GM12878 (cell line): ENCODE measurements at regions not wholly inside any gene's neighbourhood (a gene's known extent, or its start where the extent isn't known, plus 50 kb on each side); places are given as distances from the start of the nearest gene placed in this dataset.

ENCODE experiments used
- ATAC-seq: fragments of 200-7000 bp; cut with Tn5 transposase; 3 replicates; pipeline ENCODE4 v1.9.1; 2020; ENCODE audit warnings: mild to moderate bottlenecking, moderate library complexity
- BruUV-seq: library from RNA; stranded (reverse); fragments of 400-500 nt; replicated peaks from 2 replicates; lab custom pipeline; 2021; lab: Mats Ljungman, UMichigan
- CTCF ChIA-PET: fragments of 300-600 bp; sonication (Branson Sonifier 250); formaldehyde crosslinking; extraction: SDS; loops from one replicate; lab custom pipeline; 2021; ENCODE audit warnings: inconsistent platforms; lab: Yijun Ruan, JAX
- POLR2A ChIA-PET: fragments of 350-600 bp; formaldehyde crosslinking; extraction: SDS; loops from one replicate; lab custom pipeline; 2021; ENCODE audit warnings: inconsistent platforms; lab: Charles Lee
- RAD21 ChIA-PET: fragments of 300-600 bp; sonication (Branson Sonifier 250); formaldehyde crosslinking; loops from one replicate; lab custom pipeline; 2023; ENCODE audit warnings: antibody characterized with exemption; ENCODE audit not compliant: unreplicated experiment; lab: Charles Lee
- SMC1A ChIA-PET: fragments of 300-600 bp; sonication (Branson Sonifier 250); formaldehyde crosslinking; loops from one replicate; lab custom pipeline; 2023; ENCODE audit not compliant: unreplicated experiment, uncharacterized antibody; lab: Charles Lee
- DNase-seq: peaks from one replicate; pipeline ENCODE4 v3.0.0-alpha.2; 2011; ENCODE audit warnings: low read depth, low spot score
- FAIRE-seq: peaks from 3 replicates; lab custom pipeline; 2011; peaks lifted over from hg19 to GRCh38; lab: Jason Lieb, UNC
- H2AFZ ChIP-seq: 2 replicates; pipeline ENCODE4 v1.6.0; 2011; ENCODE audit warnings: low read depth, low read length, control low read depth; ENCODE audit not compliant: control insufficient read depth
- H3K27ac ChIP-seq: 2 replicates; pipeline ENCODE4 v1.5.1; 2011; ENCODE audit warnings: control low read depth; ENCODE audit not compliant: control insufficient read depth, insufficient read depth
- H3K27me3 ChIP-seq, 2 experiments: replicated peaks in 1 of 2; 2 replicates each; pipeline versions ENCODE4 v1.6.0 to v1.6.1; 2011; ENCODE audit warnings: low read length in 1 of 2; ENCODE audit not compliant: control insufficient read depth in 2 of 2, insufficient read depth in 2 of 2
- H3K36me3 ChIP-seq, 2 experiments: 2 replicates each; pipeline ENCODE4 v1.5.1; 2011; ENCODE audit warnings: low read length in 1 of 2; ENCODE audit not compliant: control insufficient read depth in 2 of 2, insufficient read depth in 2 of 2
- H3K4me1 ChIP-seq: 2 replicates; pipeline ENCODE4 v1.6.1; 2011; ENCODE audit warnings: mild to moderate bottlenecking, low read length, moderate library complexity, mixed read lengths; ENCODE audit not compliant: control insufficient read depth, insufficient read depth
- H3K4me2 ChIP-seq: 2 replicates; pipeline ENCODE4 v1.6.0; 2011; ENCODE audit warnings: control low read depth; ENCODE audit not compliant: control insufficient read depth, insufficient read depth
- H3K4me3 ChIP-seq: fragments of 200-600 bp; sonication (generic); 2 replicates; pipeline ENCODE4 v1.5.1; 2016
- H3K79me2 ChIP-seq: 2 replicates; pipeline ENCODE4 v1.6.0; 2011; ENCODE audit warnings: low read length; ENCODE audit not compliant: control insufficient read depth, insufficient read depth
- H3K9ac ChIP-seq: 2 replicates; pipeline ENCODE4 v1.8.0; 2011; ENCODE audit warnings: low read length, control low read depth, mixed read lengths; ENCODE audit not compliant: control insufficient read depth, insufficient read depth
- H3K9me3 ChIP-seq: replicated peaks from 3 replicates; pipeline ENCODE4 v1.5.1; 2011; ENCODE audit warnings: mild to moderate bottlenecking, low read length; ENCODE audit not compliant: control insufficient read depth, insufficient read depth
- H4K20me1 ChIP-seq: 2 replicates; pipeline ENCODE4 v1.6.0; 2011; ENCODE audit not compliant: control insufficient read depth, insufficient read depth
- BRCA1 ChIP-seq: IDR thresholded peaks from 2 replicates; pipeline ENCODE4 v1.6.1; 2011; ENCODE audit warnings: low read depth, low read length, improper control_type of control experiment
- JUNB ChIP-seq: IDR thresholded peaks from 2 replicates; pipeline ENCODE4 v1.6.1; 2016; ENCODE audit warnings: antibody characterized with exemption, mild to moderate bottlenecking
- MTA3 ChIP-seq: IDR thresholded peaks from 2 replicates; pipeline ENCODE4 v1.6.1; 2012; ENCODE audit warnings: low read length, inconsistent platforms, borderline replicate concordance
- NR2C1 ChIP-seq: fragments of 450-650 bp; IDR thresholded peaks from 2 replicates; pipeline ENCODE4 v1.6.1; 2017; ENCODE audit warnings: antibody characterized with exemption, mild to moderate bottlenecking, moderate library complexity
- POU2F2 ChIP-seq: IDR thresholded peaks from 3 replicates; pipeline ENCODE4 v1.6.1; 2011; ENCODE audit warnings: low read depth, mild to moderate bottlenecking, low read length, borderline replicate concordance
- RUNX3 ChIP-seq: IDR thresholded peaks from 2 replicates; pipeline ENCODE4 v1.6.1; 2012; ENCODE audit warnings: low read length, inconsistent platforms
- ZNF207 ChIP-seq: fragments of 450-650 bp; IDR thresholded peaks from 2 replicates; pipeline ENCODE4 v1.6.1; 2014; ENCODE audit warnings: antibody characterized with exemption, mild to moderate bottlenecking, borderline replicate concordance
- WGBS: methylation state at CpG from one replicate; pipeline ENCODE4 v1.1.6; 2016; ENCODE audit warnings: low lambda C conversion rate; ENCODE audit not compliant: insufficient replicate concordance, insufficient coverage; ENCODE audit errors: missing lambda C conversion rate; 5-methylcytosine and 5-hydroxymethylcytosine counted together
- in situ Hi-C: fragments of 300-500 bp; cut with MboI; formaldehyde crosslinking; loops from 9 replicates; pipeline ENCODE4 v1.14.3; 2018; ENCODE audit warnings: mixed read lengths
- intact Hi-C: fragments of 100-400 bp; cut with micrococcal nuclease; formaldehyde crosslinking; loops from one replicate; pipeline ENCODE4 v1.14.2; 2022; ENCODE audit not compliant: unreplicated experiment
- TF ChIP-seq, protein P1 (sequence below): IDR thresholded peaks from 2 replicates; pipeline ENCODE4 v1.6.1; 2011; ENCODE audit warnings: low read depth, mild to moderate bottlenecking, low read length, moderate library complexity, borderline replicate concordance; ENCODE audit errors: extremely low read depth
- TF ChIP-seq, protein P2 (sequence below): fragments of 450-650 bp; IDR thresholded peaks from 2 replicates; pipeline ENCODE4 v1.6.1; 2016; ENCODE audit warnings: mild to moderate bottlenecking

DNA sequence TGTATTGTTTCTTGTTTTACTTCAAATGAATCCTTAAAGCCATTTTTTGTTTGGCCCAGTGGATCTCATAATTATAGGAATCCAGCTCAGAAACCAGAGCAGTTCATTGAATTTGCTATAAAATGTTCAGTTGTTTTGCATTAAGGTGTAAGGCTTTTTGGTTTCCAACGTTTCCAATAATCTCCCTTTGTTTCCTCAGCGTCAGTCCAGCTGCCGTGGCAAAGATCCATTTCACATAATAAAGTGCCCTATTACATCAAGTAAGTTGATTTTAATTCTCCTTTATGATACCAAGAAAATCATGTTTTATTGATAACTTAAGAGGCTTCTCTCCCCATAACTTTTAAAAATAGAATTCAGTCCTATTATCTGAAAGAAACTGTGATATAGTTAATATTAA, 472.6 kb downstream of the UTRN start (continued):
- TF ChIP-seq, protein P1, sequence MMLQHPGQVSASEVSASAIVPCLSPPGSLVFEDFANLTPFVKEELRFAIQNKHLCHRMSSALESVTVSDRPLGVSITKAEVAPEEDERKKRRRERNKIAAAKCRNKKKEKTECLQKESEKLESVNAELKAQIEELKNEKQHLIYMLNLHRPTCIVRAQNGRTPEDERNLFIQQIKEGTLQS: no peak
- no peak for TF ChIP-seq ZNF207

DNA sequence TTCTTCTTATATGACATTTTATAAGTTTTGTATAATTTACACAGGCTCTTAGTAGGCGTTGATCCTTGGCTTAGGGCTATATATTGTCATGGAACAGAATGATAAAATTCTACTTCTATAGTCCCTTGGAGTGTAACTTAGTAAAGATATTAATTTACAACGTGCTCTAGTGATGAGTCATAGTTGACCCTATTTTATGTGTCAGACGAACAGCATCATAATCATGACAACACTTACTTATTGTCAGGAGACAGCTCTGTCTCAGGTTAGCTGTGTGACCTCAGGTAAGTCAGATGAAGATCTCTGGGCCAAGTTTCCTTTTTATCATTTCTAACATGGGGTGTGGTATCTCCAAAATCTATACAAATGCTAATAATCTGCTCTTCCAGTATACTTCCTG, 473.5 kb downstream of the UTRN start:
- ATAC-seq: peak; percentile 57

More for the DNA sequence above, 473.5 kb downstream of the UTRN start:
- ChIA-PET SMC1A (interaction anchor here (0.6 to 1.3 kb wide), 2 partner anchors 20 to 340 kb away, joined by 3 to 4 read pairs; no protein-coding TSS in a partner anchor), CTCF (interaction anchor here (1.4 to 3.2 kb wide), 2 partner anchors 19 to 20 kb away, joined by 3 to 11 read pairs; no protein-coding TSS in a partner anchor), RAD21 (interaction anchor here (1.4 kb wide), 1 partner anchor 21 kb away, joined by 4 read pairs; no protein-coding TSS in a partner anchor)
- FAIRE-seq (no peak), DNase-seq (no peak)
- no peaks in the 10 kb centered on the region for H3K9me3 ChIP-seq
- intact Hi-C loops (no loop called here), in situ Hi-C loops (no loop called here)
- BruUV-seq: no TSS peak
- H3K79me2 ChIP-seq: no peaks in the 10 kb centered on the region
- no peak overlapping the region for H3K4me2 ChIP-seq
- no peak overlapping the region for H3K4me3 ChIP-seq
- WGBS: 69% methylated on average over 3 of the region's 3 CpGs
- H3K27ac ChIP-seq: no peak overlapping the region
- 0 out of 2 replicates have a peak, but pooled peaks have one; percentile 14 for TF ChIP-seq JUNB
- no peak for TF ChIP-seq NR2C1
- no peak for TF ChIP-seq MTA3
- TF ChIP-seq POU2F2: no peak
- TF ChIP-seq RUNX3: no peak
- TF ChIP-seq, protein P2, sequence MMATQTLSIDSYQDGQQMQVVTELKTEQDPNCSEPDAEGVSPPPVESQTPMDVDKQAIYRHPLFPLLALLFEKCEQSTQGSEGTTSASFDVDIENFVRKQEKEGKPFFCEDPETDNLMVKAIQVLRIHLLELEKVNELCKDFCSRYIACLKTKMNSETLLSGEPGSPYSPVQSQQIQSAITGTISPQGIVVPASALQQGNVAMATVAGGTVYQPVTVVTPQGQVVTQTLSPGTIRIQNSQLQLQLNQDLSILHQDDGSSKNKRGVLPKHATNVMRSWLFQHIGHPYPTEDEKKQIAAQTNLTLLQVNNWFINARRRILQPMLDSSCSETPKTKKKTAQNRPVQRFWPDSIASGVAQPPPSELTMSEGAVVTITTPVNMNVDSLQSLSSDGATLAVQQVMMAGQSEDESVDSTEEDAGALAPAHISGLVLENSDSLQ: no peak
- no peak for TF ChIP-seq BRCA1
- TF ChIP-seq, all 136 proteins: peak for 1
- POLR2A ChIA-PET: no interaction called here
- H3K27me3 ChIP-seq: no peaks in the 10 kb centered on the region
- H3K36me3 ChIP-seq: no peaks in the 10 kb centered on the region
- no peak overlapping the region for H3K9ac ChIP-seq
- H4K20me1 ChIP-seq: no peaks in the 10 kb centered on the region
- no peak overlapping the region for H2AFZ ChIP-seq
- no peaks in the 10 kb centered on the region; the same call in 1 of the 2 replicates for H3K4me1 ChIP-seq
